GM06990 (cell line): ENCODE measurements at regions not wholly inside any gene's neighbourhood (a gene's known extent, or its start where the extent isn't known, plus 50 kb on each side); places are given as distances from the start of the nearest gene placed in this dataset.

Source experiments
- DNase-seq: peaks from one replicate; pipeline ENCODE4 v3.0.0-alpha.2; 2011; ENCODE audit not compliant: insufficient read length; ENCODE audit errors: extremely low read depth
- H3K27me3 ChIP-seq: replicated peaks from 2 replicates; pipeline ENCODE4 v1.6.0; 2011; ENCODE audit warnings: low read length; ENCODE audit not compliant: control insufficient read depth, insufficient read depth
- H3K36me3 ChIP-seq: 2 replicates; pipeline ENCODE4 v1.5.1; 2011; ENCODE audit warnings: low read length; ENCODE audit not compliant: control insufficient read depth, insufficient read depth
- H3K4me3 ChIP-seq: replicated peaks from 2 replicates; pipeline ENCODE4 v1.5.1; 2011; ENCODE audit warnings: low read depth, mild to moderate bottlenecking, control low read depth, low read length
- CTCF ChIP-seq: IDR thresholded peaks from 2 replicates; pipeline ENCODE4 v1.5.1; 2011; ENCODE audit warnings: low read length, control low read depth, mild to moderate bottlenecking, inconsistent platforms; ENCODE audit not compliant: insufficient read depth, poor library complexity, severe bottlenecking

DNA sequence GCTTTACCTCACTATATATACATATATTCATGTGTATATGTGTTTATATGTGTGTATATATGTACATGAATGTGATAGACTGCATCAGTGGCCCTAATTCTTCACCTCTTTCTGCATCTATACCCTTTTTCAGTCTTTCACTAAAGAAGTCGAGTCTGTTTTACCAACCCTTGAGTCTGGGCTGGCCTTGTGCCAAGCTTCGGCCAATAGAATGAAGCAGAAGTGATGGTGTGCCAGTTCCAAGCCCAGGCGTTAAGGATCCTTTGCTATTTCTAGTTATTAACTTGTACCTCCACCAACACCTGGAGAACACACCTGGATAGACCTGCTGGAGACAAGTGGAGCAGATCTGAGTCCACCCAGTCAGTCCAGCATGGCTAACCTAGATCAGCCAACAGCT lies 61.6 kb upstream of the PPM1J start:
- no peaks in the 10 kb centered on the region for H3K36me3 ChIP-seq
- DNase-seq: no peak

DNA sequence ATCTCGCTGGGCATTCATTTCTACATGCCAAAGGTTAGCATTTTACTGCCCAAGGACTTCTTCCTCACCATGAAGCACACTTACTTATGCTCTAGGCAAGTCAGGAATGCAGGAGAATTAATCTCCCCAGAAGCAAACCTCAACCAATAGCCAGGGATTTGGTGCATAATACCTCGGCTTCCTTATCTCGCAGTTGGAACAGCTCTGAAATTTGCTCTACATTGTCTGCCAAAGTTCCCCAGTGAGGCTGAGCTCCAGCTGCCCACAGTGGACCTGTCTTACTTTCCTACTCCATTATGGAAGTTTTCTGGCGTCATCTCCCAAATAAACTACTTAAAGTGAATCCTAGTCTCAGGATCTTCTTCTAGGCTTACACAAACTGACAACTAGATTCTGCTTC lies 57.6 kb upstream of the PPM1J start:
- Histone ChIP-seq H3K36me3 (no peaks in the 10 kb centered on the region), H3K4me3 (no peak overlapping the region), H3K27me3 (no peaks in the 10 kb centered on the region; the same call in 1 of the 2 replicates)
- no peak for DNase-seq
- TF ChIP-seq CTCF: no peak

More for the DNA sequence above, 61.6 kb upstream of the PPM1J start:
- Histone ChIP-seq H3K4me3 (no peak overlapping the region), H3K27me3 (no peaks in the 10 kb centered on the region)
- no peak for TF ChIP-seq CTCF

DNA sequence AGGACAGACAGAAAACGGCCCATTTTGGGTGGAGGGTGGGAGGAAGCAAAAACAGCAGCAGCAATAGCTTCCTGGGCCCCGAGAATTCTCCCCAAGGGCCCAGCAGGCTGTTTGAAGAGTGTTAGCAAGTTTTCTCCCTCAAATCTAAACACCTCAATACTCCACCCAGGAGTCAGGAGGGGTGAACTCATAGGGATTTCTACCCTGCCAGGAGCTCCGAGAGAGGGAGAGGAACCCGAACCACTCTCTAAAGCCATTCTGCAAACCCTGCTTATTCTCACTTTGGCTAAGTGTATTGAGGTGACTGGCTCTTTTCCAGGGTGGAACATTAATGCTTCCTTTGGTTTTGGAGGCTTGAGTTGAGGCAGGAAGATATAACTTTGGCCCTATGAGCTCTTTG lies 55.6 kb upstream of the PPM1J start:
- Histone ChIP-seq H3K4me3 (no peak overlapping the region), H3K27me3 (no peaks in the 10 kb centered on the region; the same call in 1 of the 2 replicates), H3K36me3 (no peaks in the 10 kb centered on the region)
- DNase-seq: no peak
- no peak for TF ChIP-seq CTCF

DNA sequence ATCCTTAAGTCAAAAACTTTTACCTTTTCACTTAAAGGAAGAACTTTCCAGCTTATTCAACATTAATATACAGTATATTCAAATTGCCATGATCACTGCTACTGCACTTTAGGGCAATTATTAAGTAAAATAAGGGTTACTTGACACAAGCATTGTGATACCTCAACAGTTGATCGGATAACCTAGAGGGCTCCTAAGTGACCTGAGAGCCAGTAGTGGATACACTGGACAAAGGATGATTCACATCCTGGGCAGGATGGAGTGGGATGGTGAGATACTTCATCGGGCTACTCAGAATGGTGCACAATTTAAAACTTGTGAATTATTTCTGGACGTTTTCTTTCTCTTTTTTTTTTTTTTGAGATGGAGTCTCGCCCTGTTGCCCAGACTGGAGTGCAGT lies 54.5 kb upstream of the PPM1J start:
- no peak overlapping the region for H3K4me3 ChIP-seq
- TF ChIP-seq CTCF: no peak
- DNase-seq: no peak
- no peaks in the 10 kb centered on the region; the same call in 1 of the 2 replicates for H3K27me3 ChIP-seq
- no peaks in the 10 kb centered on the region for H3K36me3 ChIP-seq

DNA sequence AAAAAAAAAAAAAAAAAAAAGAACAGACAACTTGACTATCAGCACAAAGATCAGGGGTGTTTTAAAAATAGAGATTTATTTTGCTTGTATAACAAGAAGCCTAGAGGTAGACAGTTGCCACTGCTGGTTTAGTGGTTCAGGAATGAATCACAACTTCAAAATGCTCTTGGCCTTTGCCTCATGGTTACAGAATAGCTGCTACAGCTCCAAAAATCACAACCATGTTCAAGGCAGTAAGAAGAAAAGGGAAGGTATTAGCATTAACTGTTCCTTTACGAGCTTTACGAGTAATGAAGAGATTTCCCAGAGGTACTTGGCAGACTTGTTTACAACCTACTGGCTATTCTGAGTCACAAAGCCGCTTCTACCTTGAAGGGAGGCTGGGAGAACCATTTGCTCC lies 52.5 kb upstream of the PPM1J start:
- Histone ChIP-seq H3K4me3 (no peak overlapping the region), H3K36me3 (no peaks in the 10 kb centered on the region), H3K27me3 (no peaks in the 10 kb centered on the region; the same call in 1 of the 2 replicates)
- TF ChIP-seq CTCF: no peak
- DNase-seq: no peak
